Umbilical cord (tissue), 1 donor: ENCODE measurements at regions not wholly inside any gene's neighbourhood (a gene's known extent, or its start where the extent isn't known, plus 50 kb on each side); places are given as distances from the start of the nearest gene placed in this dataset.

Experiments
- DNase-seq: peaks from one replicate; pipeline ENCODE4 v3.0.0-alpha.2; 2015; ENCODE audit warnings: low spot score

DNA sequence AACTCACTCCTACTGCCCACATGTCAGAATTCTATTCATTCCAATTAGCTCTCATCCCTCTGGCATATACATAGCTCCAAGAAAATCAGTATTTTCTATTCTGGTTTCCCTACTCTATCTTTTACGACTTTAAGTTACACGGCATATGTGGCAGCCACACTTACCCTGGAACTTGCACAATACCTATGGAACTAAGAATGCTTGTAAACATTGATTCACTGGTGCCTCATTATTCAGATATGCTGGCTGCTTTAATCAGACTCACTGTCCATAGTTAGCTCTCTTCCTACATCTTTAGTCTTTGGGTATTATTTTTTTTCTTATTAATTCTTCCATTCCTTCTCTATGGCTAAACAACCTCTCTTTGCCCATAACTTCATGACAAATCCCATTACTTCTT lies 1519.9 kb upstream of the ACVR2A start:
- no peak for DNase-seq

DNA sequence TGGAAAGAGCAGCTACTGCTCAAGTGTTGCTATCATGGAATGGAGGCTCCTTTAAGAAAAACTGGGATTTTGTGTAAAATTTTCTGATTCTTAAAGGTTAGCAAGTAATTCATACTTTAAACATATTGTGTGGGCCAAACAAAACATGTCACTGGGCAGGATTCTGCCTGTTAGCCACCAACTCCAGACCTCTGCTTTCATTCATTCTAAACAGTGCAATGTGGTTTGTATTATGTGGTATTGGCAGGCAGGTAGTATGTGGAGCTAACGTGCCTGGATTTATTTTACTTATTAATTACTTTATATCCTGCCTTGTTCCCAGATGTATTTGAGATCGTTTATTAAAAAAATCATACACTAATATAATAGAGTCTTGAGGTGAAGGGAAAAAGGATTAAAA lies 1521.3 kb upstream of the ACVR2A start:
- no peak for DNase-seq

DNA sequence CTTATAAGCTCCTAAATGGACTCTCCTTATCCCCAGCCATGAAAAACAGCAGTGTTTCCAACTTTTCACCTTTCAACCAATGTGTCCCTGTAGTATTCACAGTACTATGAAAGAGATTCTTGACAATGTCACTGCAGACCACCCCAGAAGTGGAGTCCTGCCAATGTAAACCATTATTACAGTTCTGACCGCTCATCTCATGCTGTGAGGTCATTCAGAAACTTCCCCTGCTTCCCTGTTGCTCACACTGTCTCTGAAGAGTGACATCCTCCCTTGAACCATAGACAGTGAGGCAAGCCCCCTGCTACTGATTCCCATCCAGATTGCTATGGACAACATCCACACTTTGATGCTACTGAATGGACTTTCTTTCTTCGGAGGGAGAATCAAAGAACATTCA lies 1523.7 kb upstream of the ACVR2A start:
- no peak for DNase-seq

DNA sequence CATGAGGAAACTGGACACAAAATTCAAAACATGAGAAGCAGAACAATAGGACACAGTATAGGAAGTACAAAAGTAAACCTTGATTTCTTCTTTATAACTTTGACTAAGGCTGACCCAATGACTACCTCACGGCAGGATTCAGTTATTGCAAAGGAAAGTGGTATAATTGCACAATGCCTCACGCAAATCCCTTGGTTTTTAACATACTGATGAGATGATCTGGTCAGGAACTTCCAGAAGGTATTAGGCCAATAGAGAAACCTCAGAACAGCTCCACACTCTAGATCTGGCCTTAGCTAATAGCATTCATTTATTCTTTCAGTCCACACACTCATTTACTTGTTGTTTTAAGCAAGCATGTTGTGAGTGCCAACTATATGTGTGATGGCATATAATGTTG lies 1526.9 kb upstream of the ACVR2A start:
- no peak for DNase-seq

DNA sequence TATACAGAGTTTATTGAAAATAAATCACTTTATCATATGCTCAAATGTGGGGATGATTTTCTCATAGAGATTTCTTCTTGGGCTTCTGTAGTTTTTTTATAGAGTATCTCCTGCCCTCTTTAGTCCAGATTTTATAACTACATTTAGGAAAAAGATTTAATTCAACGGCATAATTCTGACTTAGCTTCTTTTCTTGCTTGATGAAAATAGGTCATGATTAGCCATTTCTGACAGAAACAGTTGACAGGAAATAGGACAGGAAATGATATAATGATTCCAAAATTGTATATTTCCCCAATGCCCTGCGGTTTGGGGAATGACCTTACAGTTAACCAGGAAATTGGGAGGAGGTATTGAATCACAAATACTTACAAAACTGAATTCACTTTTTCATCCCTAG lies 1531.9 kb upstream of the ACVR2A start:
- peak; percentile 65 for DNase-seq

DNA sequence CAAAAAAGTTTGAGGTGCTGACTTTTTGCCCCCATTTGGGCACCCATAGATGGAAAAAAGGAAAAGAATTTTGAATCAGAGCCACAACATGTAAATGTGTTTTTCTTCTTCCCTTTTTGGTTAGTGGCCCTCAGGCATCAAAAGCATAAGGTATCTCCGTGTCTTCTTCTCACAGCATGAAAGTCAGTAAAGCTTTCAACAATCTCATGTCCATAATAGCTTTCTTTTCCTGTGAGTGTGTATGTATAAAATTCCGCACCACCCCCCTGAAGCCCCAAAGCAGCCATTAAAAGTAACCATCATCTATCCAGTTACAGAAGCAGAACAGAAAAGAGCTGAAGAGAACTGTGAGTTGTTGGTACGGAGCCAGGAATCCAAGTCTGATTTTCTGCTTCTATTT lies 1539.7 kb upstream of the ACVR2A start:
- no peak for DNase-seq

DNA sequence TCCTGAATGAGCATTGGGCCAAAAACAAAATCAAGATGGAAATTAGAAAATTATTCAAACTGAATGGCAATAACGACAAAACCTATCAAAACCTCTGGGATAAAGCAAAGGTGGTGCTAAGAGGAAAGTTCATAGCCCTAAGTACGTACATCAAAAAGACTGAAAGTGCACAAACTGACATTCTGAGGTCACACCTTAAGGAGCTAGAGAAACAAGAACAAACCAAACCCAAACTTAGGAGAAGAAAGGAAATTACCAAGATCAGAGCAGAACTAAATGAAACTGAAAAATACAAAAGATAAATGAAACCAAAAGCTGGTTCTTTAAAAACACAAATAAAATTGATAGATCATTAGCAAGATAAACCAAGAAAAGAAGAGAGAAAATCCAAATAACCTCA lies 1543.5 kb upstream of the ACVR2A start:
- DNase-seq: no peak

DNA sequence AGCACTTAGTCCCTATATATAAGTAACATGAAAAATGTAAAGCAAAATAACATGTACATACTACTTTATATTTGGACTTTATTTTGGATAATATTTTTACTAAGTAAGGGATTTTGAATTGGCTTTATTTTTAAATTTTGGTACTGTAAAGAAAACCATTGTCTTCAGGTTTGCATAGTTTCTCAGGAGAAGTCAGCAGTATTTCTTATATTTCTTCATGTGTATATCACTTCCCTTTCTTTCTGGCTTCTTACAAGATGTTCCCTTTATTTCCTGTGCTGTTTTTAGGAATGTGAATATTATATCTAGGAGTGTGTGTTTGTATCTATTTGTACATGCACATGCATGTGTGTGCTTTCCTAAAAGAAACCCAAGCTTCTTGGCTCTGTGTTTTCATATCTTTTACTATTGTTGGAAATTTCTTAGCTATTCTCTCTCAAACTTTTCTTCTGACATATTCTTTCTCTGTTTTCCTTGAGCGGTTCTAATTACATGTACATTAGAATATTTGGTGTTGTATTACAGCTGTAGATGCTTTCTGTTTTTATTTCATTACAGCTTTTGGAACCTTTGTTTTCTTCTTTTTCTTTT lies 1549.7 kb upstream of the ACVR2A start:
- no peak for DNase-seq

DNA sequence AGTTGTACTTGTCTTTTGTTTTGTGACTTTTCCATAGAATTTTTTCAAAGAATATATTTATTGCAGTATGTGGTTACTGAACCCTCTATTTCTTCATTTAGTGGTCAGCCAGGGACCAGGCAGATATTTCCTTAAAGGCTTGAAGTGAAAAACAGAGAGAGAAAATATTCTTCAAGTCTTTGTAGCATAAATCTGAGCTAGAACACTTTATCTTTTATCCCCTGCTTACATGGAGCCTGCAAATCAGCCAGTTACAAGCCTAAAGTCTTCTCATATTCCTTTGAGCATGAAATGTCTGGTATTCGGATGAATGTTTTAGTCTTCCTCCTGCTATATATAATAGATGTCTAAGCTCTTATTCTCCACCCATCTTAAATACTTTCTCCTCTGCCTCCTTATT lies 1557.5 kb upstream of the ACVR2A start:
- peak; percentile 68 for DNase-seq

DNA sequence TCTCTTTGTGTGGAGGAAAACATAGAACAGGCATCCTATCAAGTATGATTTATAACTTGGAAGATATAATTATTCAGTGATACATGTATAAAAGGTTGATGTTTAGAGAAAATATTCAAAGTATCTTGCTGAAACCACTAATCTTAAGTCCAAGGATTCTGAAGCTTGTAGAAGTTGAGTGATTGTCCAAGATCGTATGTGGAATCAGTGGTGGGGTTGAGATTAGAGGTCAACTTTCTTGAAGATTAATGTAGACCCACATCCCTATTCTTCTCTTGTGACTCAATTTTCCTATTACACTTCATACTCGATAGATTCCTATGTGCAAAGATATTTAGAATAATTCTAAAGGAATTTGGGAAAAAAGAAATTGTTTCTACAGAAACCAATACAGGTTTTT lies 1565.9 kb upstream of the ACVR2A start:
- no peak for DNase-seq

DNA sequence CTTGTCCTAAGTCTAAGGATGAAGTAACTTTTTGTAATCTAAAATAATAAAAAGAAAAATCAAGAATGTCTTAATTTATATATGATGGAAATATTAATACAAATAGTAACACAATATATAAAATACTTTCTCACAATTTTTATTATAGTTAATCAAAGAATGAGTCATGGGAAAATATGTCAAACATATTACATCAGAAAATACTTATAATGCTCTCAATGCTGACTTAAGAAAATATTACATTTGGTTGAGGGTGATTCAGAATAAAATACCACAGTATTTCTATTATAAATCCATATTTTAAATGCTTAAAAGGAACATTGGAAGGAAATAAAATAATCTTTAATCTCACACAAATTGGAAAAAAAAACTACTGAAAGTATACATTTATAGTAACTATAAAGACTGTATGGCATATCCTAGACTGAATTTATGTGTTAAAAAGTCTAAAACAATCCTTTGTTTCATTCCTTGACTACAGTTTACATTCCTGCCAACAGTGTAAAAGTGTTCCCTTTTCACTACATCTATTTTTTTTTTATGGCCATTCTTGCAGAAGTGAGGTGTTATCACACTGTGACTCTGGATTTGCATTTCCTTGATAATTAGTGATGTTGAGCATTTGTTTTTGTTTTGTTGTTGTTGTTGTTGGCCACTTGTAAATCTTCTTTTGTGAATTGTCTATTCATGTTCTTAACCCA lies 1573.5 kb upstream of the ACVR2A start:
- DNase-seq: no peak

DNA sequence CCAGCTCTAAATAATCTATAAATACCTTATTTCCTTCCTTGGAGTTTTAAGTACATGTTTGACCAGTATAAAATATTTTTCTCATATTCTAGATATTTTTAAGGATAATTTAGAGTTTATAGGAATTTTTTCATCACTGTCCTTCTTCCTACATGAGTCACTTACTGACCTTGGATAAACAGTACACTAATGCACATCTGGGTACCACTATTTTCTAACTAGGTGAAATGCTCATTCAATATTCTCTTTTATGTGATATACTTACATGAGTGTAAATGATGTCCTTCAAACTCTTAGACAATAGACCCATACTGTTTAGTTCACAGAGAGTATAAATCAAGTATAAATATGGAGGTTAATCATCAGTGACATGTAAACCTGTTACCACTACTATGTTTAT lies 1574.2 kb upstream of the ACVR2A start:
- DNase-seq: no peak

DNA sequence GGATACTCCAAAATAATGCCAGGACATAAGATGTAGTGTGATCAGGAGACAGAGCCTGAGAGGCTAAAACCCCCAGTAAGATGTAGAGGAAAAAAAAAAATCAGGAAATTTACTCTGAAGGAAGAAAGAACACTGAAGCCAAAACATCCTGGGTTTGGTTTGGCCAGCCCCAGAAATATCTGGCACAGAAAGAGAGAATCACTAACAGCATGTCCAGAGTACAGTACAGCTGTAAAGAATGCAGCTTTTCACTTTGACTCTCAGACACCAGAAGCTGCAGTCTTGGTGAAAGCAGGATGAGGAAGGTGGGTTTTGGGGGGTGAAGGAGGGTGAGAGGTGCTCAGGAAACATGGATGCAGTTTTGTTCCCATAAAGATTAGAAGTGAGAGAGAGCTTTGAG lies 1577.7 kb upstream of the ACVR2A start:
- peak; percentile 51 for DNase-seq

DNA sequence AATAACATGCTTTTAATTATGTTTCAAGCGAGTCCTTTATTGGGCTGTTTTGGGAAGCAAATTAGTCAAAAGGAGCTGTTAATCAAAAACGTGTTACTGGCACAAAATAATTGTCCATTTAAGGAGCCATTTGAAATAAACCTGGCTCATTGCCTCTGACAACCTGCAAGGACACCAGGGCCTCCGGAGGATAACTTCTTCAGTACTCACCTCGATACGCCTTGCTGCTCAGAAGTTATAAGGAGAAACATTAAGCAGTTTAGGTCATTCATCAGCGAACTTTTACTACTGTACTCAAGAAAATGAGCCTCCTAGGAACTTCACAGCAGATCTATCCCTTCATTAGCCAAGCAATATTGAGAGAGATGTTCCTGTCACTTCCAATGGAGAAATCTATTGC lies 1579.2 kb upstream of the ACVR2A start:
- DNase-seq: no peak

DNA sequence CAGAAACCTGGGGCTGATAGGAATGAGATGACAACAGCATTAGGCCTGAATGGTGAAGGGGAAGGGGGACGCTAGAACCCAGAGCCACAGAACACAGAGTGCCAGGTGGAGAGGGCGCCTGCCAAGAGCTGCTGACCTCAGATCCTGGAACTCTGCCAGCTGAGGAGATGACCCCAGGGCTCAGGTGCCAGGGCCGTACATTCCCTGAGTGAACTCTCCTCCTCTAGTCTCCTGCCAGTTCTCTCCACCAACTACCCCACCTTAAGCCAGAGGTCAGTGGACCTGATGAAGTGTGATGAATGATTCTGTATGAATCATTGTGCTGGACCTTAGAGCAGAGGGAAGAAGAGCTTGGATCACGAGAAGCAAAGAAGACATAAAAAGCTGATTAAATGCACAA lies 1582.2 kb upstream of the ACVR2A start:
- no peak for DNase-seq

DNA sequence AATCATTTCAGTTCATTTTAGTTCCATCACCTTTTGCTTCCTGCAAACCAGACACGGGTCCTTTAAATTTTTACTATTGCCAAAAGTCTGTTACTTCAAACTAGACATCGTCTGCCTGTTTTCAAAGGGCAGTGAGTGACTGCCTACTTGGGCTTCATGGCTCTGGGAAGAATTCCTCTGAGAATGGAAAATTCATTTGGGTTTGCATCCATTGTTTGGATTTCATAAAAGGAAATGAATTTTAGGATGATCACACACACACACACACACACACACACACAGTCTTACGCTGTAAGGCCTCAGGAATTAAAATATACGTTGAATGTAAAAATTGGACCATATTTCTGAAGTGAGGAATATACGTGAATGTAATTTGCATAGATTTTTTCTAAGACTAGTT lies 1584.3 kb upstream of the ACVR2A start:
- DNase-seq: no peak

DNA sequence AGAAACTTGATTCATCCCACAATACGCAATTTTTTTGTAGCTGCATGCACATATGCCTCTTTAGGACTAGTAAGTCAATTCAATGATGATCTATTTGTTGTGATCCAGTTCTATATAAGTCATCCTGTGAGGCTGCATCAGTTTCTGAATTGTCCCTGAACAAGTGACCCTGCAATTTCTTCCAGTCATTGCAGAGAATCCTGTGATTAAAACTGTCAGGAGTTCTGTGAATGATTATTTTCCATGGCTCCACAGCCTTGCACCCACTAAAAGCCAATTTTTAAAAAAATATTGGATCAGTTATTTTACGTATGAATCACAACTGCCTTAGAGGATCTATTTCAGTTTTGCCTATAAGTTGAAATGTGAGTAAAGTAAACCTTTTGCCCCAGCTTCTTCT lies 1585.0 kb upstream of the ACVR2A start:
- no peak for DNase-seq

DNA sequence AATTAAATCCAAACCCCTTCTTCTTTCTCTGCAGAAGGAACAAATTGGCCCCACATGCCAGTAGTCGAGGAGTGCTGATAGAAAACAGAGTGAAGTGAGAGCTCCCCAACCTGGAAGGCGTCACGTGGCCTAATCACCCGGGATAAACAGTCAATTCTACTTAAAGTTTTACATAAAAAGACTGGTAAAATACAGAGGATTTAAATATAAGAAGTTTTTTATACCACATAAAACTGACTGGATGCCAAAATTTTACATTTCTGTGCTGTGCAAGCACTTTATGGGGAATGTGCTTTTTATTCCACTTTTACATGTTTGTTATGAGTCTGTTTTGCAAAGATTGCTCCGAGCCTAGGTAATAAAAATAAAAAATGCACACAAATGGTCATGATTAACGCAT lies 1586.8 kb upstream of the ACVR2A start:
- peak; percentile 80 for DNase-seq

DNA sequence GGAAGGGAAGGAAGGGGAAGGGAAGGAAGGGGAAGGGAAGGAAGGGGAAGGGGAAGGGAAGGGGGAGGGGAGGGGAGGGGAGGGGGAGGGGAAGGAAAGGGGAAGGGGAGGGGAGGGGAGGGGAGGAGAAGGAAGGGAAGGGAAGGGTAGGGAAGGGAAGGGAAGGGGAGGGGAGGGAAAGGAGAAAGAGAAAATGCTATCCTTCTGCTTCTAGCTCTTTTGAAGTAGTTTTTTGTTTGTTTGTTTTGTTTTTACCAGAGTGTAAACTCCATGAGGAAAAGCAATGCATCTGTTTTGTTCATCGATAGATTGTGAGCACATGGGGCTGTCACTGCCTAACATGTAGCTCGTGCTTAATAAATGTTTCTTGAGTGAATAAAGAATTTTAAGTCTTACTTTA lies 1592.7 kb upstream of the ACVR2A start:
- no peak for DNase-seq

DNA sequence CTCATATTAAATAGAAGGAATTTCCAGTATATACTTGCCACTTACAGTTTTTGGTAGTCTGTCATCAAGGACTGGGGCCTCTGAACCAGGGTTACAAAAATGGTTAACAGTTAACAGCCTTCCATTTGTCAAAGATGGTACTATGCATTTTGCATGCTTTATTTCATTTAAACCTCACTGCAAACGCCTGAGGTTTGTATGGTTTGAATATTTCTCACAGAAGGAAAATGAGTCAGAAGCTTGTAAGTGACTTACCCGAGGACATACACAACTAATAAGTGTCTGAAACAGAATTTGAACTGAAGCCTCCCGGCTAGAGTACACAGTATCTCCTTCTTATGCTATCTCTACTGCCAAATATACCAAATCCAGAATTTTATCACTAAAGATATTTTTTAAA lies 1593.5 kb upstream of the ACVR2A start:
- no peak for DNase-seq

DNA sequence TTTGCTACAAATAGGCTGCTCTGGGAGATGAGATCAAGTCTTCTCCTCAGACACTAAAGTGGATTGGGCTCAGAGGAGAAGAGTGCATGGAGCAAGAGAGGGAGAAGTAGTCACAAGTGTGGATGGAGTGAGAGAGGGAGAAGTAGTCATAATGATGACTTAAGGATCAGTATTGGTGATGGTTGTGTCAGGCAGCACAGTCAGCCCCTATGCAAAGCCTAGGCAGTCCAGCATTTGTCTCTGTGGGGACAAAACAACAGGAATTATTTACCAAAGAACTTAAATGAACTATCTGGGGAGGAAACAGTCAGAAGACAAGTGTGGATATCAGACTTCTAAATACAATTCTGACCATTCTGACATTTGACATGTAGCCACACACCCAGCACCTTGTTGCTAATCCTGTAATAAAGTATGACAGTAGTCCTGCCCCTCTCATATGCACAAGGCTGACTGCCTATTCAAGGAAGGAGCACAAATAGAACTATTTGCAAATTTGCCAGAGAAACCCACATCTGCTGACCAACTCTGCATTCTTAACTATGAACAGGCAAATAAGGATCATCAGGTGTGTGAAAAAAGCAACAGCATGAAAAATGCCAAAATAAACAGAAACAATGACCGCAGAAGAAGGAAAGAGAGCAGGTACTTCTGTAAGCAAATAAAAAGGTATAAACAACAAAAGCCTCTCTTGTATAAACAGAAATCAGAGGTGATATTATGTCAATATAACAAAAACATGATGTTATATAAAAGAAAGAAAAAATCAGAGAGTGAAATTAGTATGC lies 1597.9 kb upstream of the ACVR2A start:
- DNase-seq: no peak

DNA sequence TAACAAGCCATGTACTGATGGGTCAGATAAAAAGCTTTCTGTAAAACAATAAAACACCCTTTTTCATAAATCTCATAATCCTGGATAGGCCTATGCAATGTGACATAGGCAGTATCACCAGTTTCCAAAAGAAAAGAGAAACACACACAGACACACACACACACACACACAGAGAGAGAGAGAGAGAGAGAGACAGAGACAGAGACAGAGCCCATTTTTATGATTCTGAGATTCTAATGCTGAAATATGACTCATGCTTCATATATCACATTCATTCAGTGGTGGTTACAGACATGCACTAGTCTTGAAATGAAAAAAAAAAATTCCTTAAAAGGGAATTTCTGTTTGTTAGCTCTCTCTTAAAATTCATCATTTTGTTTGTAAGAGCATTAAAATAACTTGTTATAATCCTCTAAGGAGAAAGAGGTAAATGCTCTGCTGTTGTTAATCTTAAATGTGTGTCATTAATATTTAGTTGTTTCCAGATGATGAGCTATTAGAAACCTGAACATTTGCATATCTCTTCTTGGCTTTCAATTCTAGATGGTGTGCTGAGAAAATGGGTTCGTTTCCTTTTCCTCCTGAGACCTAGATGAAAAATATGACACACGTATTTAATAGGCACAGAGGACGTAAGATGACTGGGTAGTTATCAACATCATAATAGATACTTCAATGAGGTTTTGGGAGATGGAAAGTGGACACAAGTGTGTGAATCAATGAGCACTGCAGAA lies 1598.7 kb upstream of the ACVR2A start:
- peak; percentile 89 for DNase-seq
